HepG2 (cell line): ENCODE measurements at regions not wholly inside any gene's neighbourhood (a gene's known extent, or its start where the extent isn't known, plus 50 kb on each side); places are given as distances from the start of the nearest gene placed in this dataset.

Experiments
- ATAC-seq: fragments of 200-7000 bp; cut with Tn5 transposase; 3 replicates; pipeline ENCODE4 v1.9.1; 2020; ENCODE audit warnings: mild to moderate bottlenecking, moderate library complexity
- BruUV-seq: library from RNA; stranded (reverse); fragments of 400-500 nt; replicated peaks from 2 replicates; lab custom pipeline; 2021; lab: Mats Ljungman, UMichigan
- CTCF ChIA-PET: fragments of 300-600 bp; formaldehyde crosslinking; extraction: SDS; loops from one replicate; lab custom pipeline; 2021; ENCODE audit warnings: low total read pairs, inconsistent platforms, low intra/inter-chr PET ratio; lab: Yijun Ruan, JAX
- POLR2A ChIA-PET: fragments of 350-600 bp; sonication (Branson Sonifier 250); formaldehyde crosslinking; loops from one replicate; lab custom pipeline; 2020; ENCODE audit warnings: antibody characterized with exemption, inconsistent platforms; lab: Yijun Ruan, JAX
- DNase-seq: peaks from one replicate; pipeline ENCODE4 v3.0.0-alpha.2; 2015; ENCODE audit warnings: low spot score
- FAIRE-seq: peaks from 3 replicates; lab custom pipeline; 2011; peaks lifted over from hg19 to GRCh38; lab: Jason Lieb, UNC
- H2AFZ ChIP-seq: one replicate; pipeline ENCODE4 v1.6.1; 2011; ENCODE audit warnings: low read length, inconsistent platforms
- H3K27ac ChIP-seq: fragments of 300-600 bp; 3 replicates; pipeline ENCODE4 v1.8.0; 2011; ENCODE audit warnings: mixed run types, mild to moderate bottlenecking, mixed read lengths, low read length, inconsistent platforms; ENCODE audit not compliant: insufficient read depth; ENCODE audit errors: extremely low read length
- H3K27me3 ChIP-seq, 2 experiments: fragments of 200-600 bp in 1 of 2; 2 replicates in 1 of 2; 3 replicates in 1 of 2; pipeline versions ENCODE4 v1.6.0 to v1.8.0; 2011; ENCODE audit warnings: low read length in 2 of 2, mild to moderate bottlenecking in 2 of 2, moderate library complexity in 2 of 2, inconsistent platforms in 1 of 2; ENCODE audit not compliant: insufficient read depth in 2 of 2, control insufficient read depth in 1 of 2
- H3K36me3 ChIP-seq, 2 experiments: fragments of 200-600 bp in 1 of 2; replicated peaks in 1 of 2; 2 replicates in 1 of 2; 3 replicates in 1 of 2; pipeline versions ENCODE4 v1.5.1 to v1.8.0; 2011; ENCODE audit warnings: low read length in 2 of 2, inconsistent platforms in 1 of 2; ENCODE audit not compliant: insufficient read depth in 2 of 2, control insufficient read depth in 1 of 2
- H3K4me1 ChIP-seq: 2 replicates; pipeline ENCODE4 v1.5.1; 2012; ENCODE audit warnings: low read length, inconsistent platforms; ENCODE audit not compliant: insufficient read depth
- H3K4me2 ChIP-seq: 2 replicates; pipeline ENCODE4 v1.6.0; 2011; ENCODE audit warnings: low read depth, low read length, inconsistent platforms
- H3K4me3 ChIP-seq, 3 experiments: fragments of 200-600 bp in 1 of 3; sonication (generic), shearing (Covaris generic) in 1 of 3; replicated peaks in 1 of 3; 2 replicates each; pipeline ENCODE4 v1.5.1; 2011 to 2016; ENCODE audit warnings: low read length in 3 of 3, inconsistent platforms in 2 of 3, low read depth in 2 of 3, mild to moderate bottlenecking in 2 of 3, control low read depth in 1 of 3, mixed read lengths in 1 of 3; ENCODE audit not compliant: insufficient read depth in 1 of 3
- H3K79me2 ChIP-seq: one replicate; pipeline ENCODE4 v1.6.1; 2011; ENCODE audit warnings: low read length, inconsistent platforms; ENCODE audit not compliant: insufficient read depth
- H3K9ac ChIP-seq: 2 replicates; pipeline ENCODE4 v1.6.0; 2011; ENCODE audit warnings: mild to moderate bottlenecking, low read depth, low read length, inconsistent platforms; ENCODE audit not compliant: insufficient read depth
- H3K9me3 ChIP-seq: 2 replicates; pipeline ENCODE4 v1.5.1; 2012; ENCODE audit warnings: mild to moderate bottlenecking, low read length
- H4K20me1 ChIP-seq: 2 replicates; pipeline ENCODE4 v1.6.0; 2011; ENCODE audit warnings: inconsistent platforms, mild to moderate bottlenecking, low read length, moderate library complexity; ENCODE audit not compliant: insufficient read depth
- ARID5B ChIP-seq: IDR thresholded peaks from 2 replicates; pipeline ENCODE4 v1.4.0; 2020; ENCODE audit warnings: mild to moderate bottlenecking, missing genetic modification reagents
- CENPBD1 ChIP-seq: sonication (generic); formaldehyde crosslinking; IDR thresholded peaks from 2 replicates; pipeline ENCODE4 v1.8.0; 2022; ENCODE audit warnings: missing genetic modification reagents, low read depth, mild to moderate bottlenecking, borderline replicate concordance
- DBP ChIP-seq: sonication (generic); formaldehyde crosslinking; IDR thresholded peaks from 2 replicates; pipeline ENCODE4 v1.4.0; 2020; ENCODE audit warnings: missing genetic modification reagents; ENCODE audit errors: not compliant biosample characterization
- KLF13 ChIP-seq: sonication (generic); formaldehyde crosslinking; IDR thresholded peaks from 2 replicates; pipeline ENCODE4 v1.4.0; 2020; ENCODE audit warnings: mild to moderate bottlenecking, missing genetic modification reagents
- RFX5 ChIP-seq: IDR thresholded peaks from 2 replicates; pipeline ENCODE4 v1.6.1; 2011; ENCODE audit warnings: low read depth, low read length, improper control_type of control experiment
- SAP130 ChIP-seq: IDR thresholded peaks from 2 replicates; pipeline ENCODE4 v1.6.1; 2016; ENCODE audit warnings: low read depth
- SIN3B ChIP-seq: fragments of 150-350 bp; IDR thresholded peaks from 2 replicates; pipeline ENCODE4 v1.6.1; 2014; ENCODE audit warnings: low read length
- ZNF138 ChIP-seq: sonication (generic); formaldehyde crosslinking; IDR thresholded peaks from 2 replicates; pipeline ENCODE4 v1.5.0; 2020; ENCODE audit warnings: mild to moderate bottlenecking, low read depth, missing genetic modification reagents
- ZNF3 ChIP-seq: IDR thresholded peaks from 2 replicates; pipeline ENCODE4 v1.7.0; 2017; ENCODE audit warnings: inconsistent platforms
- ZNF580 ChIP-seq: IDR thresholded peaks from 2 replicates; pipeline ENCODE4 v1.6.1; 2016; ENCODE audit warnings: low read depth, borderline replicate concordance
- ZNF83 ChIP-seq: sonication (generic); formaldehyde crosslinking; IDR thresholded peaks from 2 replicates; pipeline ENCODE4 v1.4.0; 2020; ENCODE audit warnings: missing genetic modification reagents, mild to moderate bottlenecking, borderline replicate concordance
- WGBS: methylation state at CpG from one replicate; pipeline ENCODE4 v1.1.6; 2017; ENCODE audit warnings: low lambda C conversion rate; 5-methylcytosine and 5-hydroxymethylcytosine counted together
- in situ Hi-C: cut with HindIII; loops from 2 replicates; pipeline ENCODE4 v1.10.0; 2017; ENCODE audit warnings: low pct_unique_long_range_greater_than_20kb; ENCODE audit not compliant: extremely low pct_ligation_motif_present
- intact Hi-C: fragments of 100-400 bp; cut with micrococcal nuclease; formaldehyde crosslinking; loops from one replicate; pipeline ENCODE4 v1.10.0; 2022; ENCODE audit not compliant: unreplicated experiment

- no peaks in the 10 kb centered on the region for H3K36me3 ChIP-seq
- DNase-seq (no peak), FAIRE-seq (no peak), ATAC-seq (no peak)
- WGBS, result 0% methylated on average over 3 of the region's 3 CpGs
- CTCF ChIA-PET, result no interaction called here
- intact Hi-C loops (no loop called here), in situ Hi-C loops (no loop called here)
- peaks cover 20% of the 10 kb centered on the region; the same call in 1 of the 2 replicates for H3K9me3 ChIP-seq
- no peak overlapping the region for H3K9ac ChIP-seq
- BruUV-seq, result no TSS peak
- POLR2A ChIA-PET, result no interaction called here
- no peak overlapping the region for H3K4me3 ChIP-seq
- H3K27me3 ChIP-seq, result no peaks in the 10 kb centered on the region
- no peak overlapping the region for H3K27ac ChIP-seq
- H3K79me2 ChIP-seq, result no peaks in the 10 kb centered on the region
- H2AFZ ChIP-seq, result no peak overlapping the region
- H3K4me2 ChIP-seq, result no peak overlapping the region
- TF ChIP-seq ZNF3 (CRISPR knock-in tag) (no peak), ZNF83 (CRISPR knock-in tag) (no peak), ARID5B (CRISPR knock-in tag) (no peak), DBP (CRISPR knock-in tag) (no peak), RFX5 (no peak), CENPBD1 (CRISPR knock-in tag) (no peak), SAP130 (CRISPR knock-in tag) (no peak), SIN3B (no peak), ZNF580 (CRISPR knock-in tag) (no peak), ZNF138 (CRISPR knock-in tag) (no peak), KLF13 (CRISPR knock-in tag) (no peak)
- no peaks in the 10 kb centered on the region for H4K20me1 ChIP-seq
- H3K4me1 ChIP-seq, result no peaks in the 10 kb centered on the region
These were observed 223.0 kb downstream of the AJAP1 start for GRCh38 chr1:4877426-4877825.
